ENCODE measurements at regions not wholly inside any gene's neighbourhood (a gene's known extent, or its start where the extent isn't known, plus 50 kb on each side); places are given as distances from the start of the nearest gene placed in this dataset.

GRCh38 chr7:156167417-156167807 is 355.1 kb upstream of the SHH start:
- TF ChIP-seq EZH2 (IDR thresholded peaks at IDR 0.05; ENCODE audit: insufficient read depth, low read length), result no peak
- no peak for TF ChIP-seq CTCF (IDR thresholded peaks at IDR 0.05; ENCODE audit: insufficient read depth, low read depth, low read length)
